ENCODE measurements at regions not wholly inside any gene's neighbourhood (a gene's known extent, or its start where the extent isn't known, plus 50 kb on each side); places are given as distances from the start of the nearest gene placed in this dataset.

DNA sequence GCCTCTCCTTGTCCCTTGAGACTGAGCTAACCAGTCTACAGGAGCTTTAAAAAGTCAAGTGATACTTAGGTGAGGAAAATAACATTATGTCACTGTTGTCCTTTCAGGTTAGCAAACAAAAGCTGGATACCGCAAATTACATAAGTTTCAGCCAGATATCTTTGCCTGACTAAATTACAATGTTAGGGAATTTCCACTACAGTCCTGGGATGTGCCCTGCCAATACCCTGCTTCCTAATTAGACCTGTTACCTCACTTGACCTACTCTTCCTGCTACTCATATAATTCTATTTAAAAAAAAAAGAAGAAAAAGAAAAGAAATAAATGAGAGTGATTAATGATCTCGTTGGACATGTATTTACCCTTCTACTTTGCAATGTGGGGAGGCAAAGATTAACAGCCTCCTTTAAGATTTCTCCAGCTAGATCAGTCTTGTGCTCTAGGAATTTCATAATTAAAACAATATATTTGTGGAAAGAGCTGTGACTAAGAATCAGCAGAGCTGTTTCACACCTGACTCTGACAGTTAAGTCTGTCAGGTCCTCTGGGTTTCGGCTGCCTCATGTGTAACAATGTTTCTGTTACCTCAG, 318.9 kb downstream of the HDGFL1 start:
- DNase-seq = no peak

- no peak for DNase-seq
Measured at GRCh38 chr6:22891934-22892333, 322.6 kb downstream of the HDGFL1 start.

- no peak for DNase-seq
Measured at GRCh38 chr6:22892452-22892851, 323.1 kb downstream of the HDGFL1 start.

- DNase-seq = no peak
Measured at GRCh38 chr6:22896696-22897095, 327.3 kb downstream of the HDGFL1 start.

- no peak for DNase-seq
Measured at GRCh38 chr6:22899426-22899825, 330.1 kb downstream of the HDGFL1 start.

DNA sequence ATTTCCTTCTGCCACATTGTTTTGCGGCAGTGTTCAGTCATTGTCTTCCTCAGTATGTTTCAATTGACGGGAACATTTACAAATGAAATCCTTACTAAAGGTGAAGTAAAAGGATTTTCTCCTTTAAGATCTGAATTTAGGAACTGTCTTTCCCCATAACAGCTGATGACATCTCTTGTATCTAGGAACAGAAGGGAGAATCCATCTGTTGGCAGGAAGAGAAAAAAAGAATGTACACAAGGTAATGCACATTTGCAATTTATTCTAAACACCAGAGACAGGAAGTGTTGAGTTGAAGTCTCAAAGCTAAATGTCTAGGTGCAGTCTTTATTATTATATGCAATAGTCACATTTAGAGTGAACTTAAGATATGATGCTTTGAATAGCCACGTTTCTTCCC, 334.5 kb downstream of the HDGFL1 start:
- DNase-seq = no peak

- DNase-seq = no peak
Measured at GRCh38 chr6:22904431-22904830, 335.1 kb downstream of the HDGFL1 start.

GRCh38 chr6:22906091-22906549, 336.8 kb downstream of the HDGFL1 start:
- DNase-seq = no peak

DNA sequence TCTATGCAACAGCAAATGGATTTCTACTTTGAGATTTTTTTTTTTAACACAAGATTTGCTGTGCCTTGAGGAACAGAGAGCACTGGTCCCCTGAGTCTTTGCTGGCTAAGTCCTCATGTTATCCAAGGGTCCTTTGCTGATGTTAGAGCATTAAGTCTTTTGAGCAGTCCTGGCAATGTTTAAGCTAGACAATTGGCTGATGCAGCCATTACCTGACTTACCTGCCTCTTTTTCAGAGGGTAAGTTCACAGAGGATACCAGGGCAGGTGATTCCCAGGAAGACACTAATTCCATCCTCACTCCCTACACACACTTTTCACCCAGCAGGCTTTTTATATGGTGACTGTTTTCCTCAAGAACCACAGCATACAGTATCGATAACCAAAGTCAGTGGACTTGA, 337.7 kb downstream of the HDGFL1 start:
- no peak for DNase-seq

GRCh38 chr6:22910370-22910769, 341.0 kb downstream of the HDGFL1 start:
- DNase-seq = no peak

DNA sequence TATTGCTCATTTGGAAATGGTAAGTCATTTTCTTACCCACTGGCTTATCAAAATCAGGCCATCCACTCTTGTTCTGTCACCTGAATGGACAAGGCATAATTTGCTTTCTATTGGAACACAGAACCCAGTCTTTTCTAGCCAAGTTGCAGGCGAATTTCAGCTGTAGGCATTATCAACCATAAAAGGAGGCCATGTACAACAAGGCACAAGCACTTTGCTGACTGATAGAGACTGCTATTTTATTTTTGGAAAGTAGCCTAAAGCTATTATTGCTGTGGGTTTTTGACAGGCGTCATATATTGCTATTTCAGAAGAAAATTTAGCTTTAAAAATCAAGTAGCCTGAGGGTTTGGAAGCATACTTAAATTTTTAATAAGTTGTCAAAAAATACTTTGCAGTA, 344.2 kb downstream of the HDGFL1 start:
- no peak for DNase-seq

- DNase-seq = no peak
Measured at GRCh38 chr6:22917344-22917743, 348.0 kb downstream of the HDGFL1 start.

GRCh38 chr6:22921828-22922227, 352.5 kb downstream of the HDGFL1 start:
- no peak for DNase-seq

DNA sequence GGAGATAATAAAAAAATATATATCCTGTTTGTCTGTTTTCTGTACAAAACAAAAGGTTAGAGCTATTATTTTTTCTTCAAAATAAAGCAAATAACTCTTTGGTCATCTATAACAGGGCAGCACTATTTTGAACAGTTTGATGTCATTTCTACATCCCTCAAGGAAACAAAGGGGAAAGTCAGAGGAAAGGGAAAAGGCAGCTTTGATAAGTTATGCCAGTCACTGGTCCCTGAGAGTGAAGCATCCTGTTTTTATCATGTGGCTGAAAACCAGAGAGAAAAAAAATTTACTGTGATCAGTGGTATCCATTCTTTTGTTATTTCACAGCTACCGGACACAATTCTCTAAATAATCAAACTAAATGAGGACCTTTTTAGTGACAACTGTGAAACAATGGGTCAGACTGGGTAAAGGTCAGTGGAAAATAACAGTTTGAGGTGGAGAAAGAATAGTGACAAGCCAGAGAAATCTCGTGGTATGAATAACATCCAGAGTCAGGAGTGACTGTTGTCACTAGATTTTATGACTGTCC, 356.0 kb downstream of the HDGFL1 start:
- DNase-seq = no peak

DNA sequence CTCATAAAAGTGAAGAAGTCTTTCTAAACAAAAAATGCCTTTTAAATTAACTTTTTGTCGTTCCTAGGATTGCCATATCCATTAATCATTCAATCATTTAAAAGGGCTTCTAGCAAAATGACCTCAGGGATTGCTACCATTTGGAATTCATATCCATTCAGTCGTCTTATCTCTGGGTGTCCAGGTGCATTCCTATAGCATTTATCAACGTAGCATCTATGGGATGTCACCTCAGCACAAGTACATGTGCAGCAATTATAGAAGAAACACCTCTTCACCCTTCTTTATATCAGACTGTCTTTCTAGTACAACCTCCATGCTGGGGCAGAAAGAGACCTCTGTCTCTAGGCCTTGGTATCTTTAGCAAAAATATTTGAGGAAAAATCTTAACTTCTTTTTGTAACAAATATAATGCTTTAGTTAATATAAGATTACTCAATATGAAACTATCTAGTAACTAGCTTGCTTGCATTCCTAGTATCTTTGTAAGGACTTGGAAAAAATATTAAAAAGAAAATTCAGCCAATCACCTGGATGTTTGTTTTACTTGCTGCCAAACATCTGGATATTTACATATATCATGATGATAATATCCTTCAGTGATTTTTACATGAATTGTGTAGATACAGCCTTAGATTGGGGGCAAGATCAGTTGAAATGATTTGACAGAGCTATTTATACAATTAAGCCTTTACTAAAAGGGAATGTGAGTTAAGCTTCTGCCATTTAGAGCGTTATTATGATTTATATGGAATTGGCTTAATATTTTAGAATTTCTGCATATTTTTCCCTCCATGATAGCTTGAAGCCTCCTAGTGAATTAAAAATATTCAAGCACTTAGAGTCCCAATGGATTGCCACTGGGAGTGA, 356.8 kb downstream of the HDGFL1 start:
- no peak for DNase-seq

DNA sequence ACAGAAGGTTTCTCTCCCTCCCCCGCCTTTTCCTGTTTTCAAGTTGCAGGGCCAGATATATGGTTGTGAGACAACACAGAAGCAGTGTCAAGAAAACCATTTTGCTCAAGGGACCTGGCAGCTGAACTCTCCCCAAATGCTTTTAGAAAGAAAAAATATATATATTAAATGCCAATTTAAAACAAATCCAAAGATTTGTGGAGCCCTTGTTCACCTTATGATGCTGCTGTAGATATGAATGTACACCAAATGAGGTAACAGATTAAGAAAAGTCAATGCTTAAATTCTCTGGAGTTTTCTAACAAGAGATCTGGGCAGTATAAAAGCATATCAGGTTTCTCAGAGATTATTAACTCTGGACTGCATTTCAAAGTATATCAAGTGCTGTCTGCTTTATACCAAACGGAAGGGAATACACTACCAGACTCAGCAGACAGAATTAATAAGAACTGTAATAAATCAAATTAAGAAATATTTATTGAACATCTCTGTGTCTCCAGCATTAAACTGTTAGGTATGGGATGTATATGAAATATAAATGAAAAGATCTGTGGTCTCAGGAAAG, 357.5 kb downstream of the HDGFL1 start:
- no peak for DNase-seq

DNA sequence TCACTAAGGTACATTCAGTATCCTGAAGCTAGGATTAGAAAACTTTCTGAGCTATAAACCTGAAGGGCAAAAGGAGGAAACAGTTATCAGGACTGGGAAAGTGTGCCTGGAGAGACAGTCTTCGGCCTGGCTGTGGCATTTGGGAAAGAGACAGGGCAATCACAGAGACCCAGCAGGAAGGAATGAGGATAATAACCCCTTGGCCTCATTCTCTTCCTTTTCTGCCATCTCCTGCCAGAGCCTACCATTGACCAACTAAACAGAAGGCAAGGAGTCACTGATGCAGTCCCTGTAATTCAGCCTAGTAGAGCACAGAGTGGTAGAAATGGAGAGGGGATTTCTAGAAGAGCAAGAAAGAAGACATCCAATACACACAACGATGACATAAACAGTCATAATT, 359.4 kb downstream of the HDGFL1 start:
- no peak for DNase-seq

GRCh38 chr6:22929311-22929985, 360.1 kb downstream of the HDGFL1 start:
- no peak for DNase-seq

GRCh38 chr6:22940581-22941290, 371.4 kb downstream of the HDGFL1 start:
- no peak for DNase-seq

- no peak for DNase-seq
Measured at GRCh38 chr6:22942403-22942802, 373.0 kb downstream of the HDGFL1 start.

DNA sequence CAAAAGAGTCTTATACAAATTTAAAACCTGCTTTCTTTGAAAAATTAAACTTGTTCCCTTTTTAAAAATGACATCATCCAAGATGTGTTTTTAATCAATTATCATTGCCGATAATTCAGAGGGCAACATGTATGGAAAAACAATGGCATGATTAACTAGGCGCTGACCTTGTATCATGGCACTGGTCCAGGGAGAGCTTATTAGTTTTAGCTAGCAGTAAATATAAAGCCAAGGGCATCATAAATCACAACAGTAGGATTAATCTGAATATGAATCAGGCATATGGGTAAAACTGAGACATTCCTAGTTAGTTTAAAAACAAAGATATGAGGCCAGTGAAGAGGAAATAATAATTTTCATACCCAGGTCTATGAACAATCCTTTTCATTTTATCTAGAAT, 374.0 kb downstream of the HDGFL1 start:
- DNase-seq = no peak

- DNase-seq = no peak
Measured at GRCh38 chr6:22949967-22950366, 380.6 kb downstream of the HDGFL1 start.

DNA sequence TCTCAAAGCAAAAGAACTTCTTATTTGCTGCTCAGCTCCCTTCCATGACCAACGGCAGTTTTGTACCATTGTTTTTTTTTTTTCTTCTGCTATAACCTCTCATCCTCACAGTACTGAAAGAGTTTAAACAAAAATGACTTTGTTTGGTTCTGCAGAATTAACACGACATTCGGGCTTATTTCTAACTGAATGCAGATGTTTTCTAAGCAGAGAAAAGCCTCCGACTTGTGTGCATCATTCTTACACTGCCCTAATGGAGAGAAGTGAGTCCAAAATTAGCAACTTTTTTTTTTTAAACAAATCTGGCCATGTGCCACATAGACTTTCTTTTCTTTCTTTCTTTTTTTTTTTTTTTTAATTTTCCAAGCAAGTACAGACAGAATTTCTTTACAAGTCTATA, 382.7 kb downstream of the HDGFL1 start:
- DNase-seq = no peak
